ENCODE measurements at regions not wholly inside any gene's neighbourhood (a gene's known extent, or its start where the extent isn't known, plus 50 kb on each side); places are given as distances from the start of the nearest gene placed in this dataset.

DNA sequence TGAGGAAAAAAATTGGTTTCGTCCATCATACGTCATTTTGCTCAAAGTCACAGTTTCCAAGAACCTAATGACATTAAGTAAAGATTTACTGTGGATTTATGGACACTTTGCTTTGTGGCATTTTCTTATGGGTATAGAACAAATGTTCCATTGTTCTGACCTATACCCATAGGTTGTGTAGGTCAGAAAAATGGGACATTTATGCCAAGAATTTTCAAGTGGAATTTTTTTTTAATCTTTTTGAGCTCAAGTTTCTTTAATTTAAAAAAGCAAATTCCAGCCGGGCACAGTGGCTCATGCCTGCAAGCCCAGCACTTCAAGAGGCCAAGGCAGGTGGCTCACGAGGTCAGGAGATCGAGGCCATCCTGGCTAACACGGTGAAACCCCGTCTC lies 187.5 kb upstream of the TPM1 start:
- in situ Hi-C loops (cut with HindIII; ENCODE audit: low sequenced_read_pairs): no loop called here
- TF ChIP-seq CTCF (IDR thresholded peaks at IDR 0.05; ENCODE audit: low read depth, low read length): no peak
- no peak for DNase-seq (ENCODE audit: low read depth, low spot score)
- no peak overlapping the region for H3K4me3 ChIP-seq (ENCODE audit: low read depth, low read length)

- TF ChIP-seq CTCF (IDR thresholded peaks at IDR 0.05; ENCODE audit: low read depth, low read length): no peak
- in situ Hi-C loops (cut with HindIII; ENCODE audit: low sequenced_read_pairs): no loop called here
- DNase-seq (ENCODE audit: low read depth, low spot score): no peak
- H3K4me3 ChIP-seq (ENCODE audit: low read depth, low read length): no peak overlapping the region
Measured at GRCh38 chr15:62856466-62857246, 185.9 kb upstream of the TPM1 start.

- H3K4me3 ChIP-seq (ENCODE audit: low read depth, low read length): no peak overlapping the region
- no peak for TF ChIP-seq CTCF (IDR thresholded peaks at IDR 0.05; ENCODE audit: low read depth, low read length)
- in situ Hi-C loops (cut with HindIII; ENCODE audit: low sequenced_read_pairs): no loop called here
- no peak for DNase-seq (ENCODE audit: low read depth, low spot score)
Measured at GRCh38 chr15:62857411-62857853, 185.1 kb upstream of the TPM1 start.

- H3K4me3 ChIP-seq (ENCODE audit: low read depth, low read length): no peak overlapping the region
- TF ChIP-seq CTCF (IDR thresholded peaks at IDR 0.05; ENCODE audit: low read depth, low read length): no peak
- DNase-seq (ENCODE audit: low read depth, low spot score): no peak
- in situ Hi-C loops (cut with HindIII; ENCODE audit: low sequenced_read_pairs): no loop called here
Measured at GRCh38 chr15:62858343-62858742, 184.2 kb upstream of the TPM1 start.

GRCh38 chr15:62862717-62863116 lies 179.8 kb upstream of the TPM1 start:
- in situ Hi-C loops (cut with HindIII; ENCODE audit: low sequenced_read_pairs): no loop called here
- no peak overlapping the region for H3K4me3 ChIP-seq (ENCODE audit: low read depth, low read length)
- DNase-seq (ENCODE audit: low read depth, low spot score): no peak
- TF ChIP-seq CTCF (IDR thresholded peaks at IDR 0.05; ENCODE audit: low read depth, low read length): no peak

GRCh38 chr15:62866366-62866765 lies 176.2 kb upstream of the TPM1 start:
- in situ Hi-C loops (cut with HindIII; ENCODE audit: low sequenced_read_pairs): no loop called here
- TF ChIP-seq CTCF (IDR thresholded peaks at IDR 0.05; ENCODE audit: low read depth, low read length): no peak
- H3K4me3 ChIP-seq (ENCODE audit: low read depth, low read length): no peak overlapping the region
- no peak for DNase-seq (ENCODE audit: low read depth, low spot score)

Data from astrocyte of the spinal cord (primary cell).